ENCODE measurements at regions not wholly inside any gene's neighbourhood (a gene's known extent, or its start where the extent isn't known, plus 50 kb on each side); places are given as distances from the start of the nearest gene placed in this dataset.

GRCh38 chr6:227074-227782, 65.1 kb upstream of the DUSP22 start:
- DNase-seq = no peak

GRCh38 chr6:227812-228338, 64.4 kb upstream of the DUSP22 start:
- no peak for DNase-seq

- no peak for DNase-seq
Observed at GRCh38 chr6:228881-229651, 63.2 kb upstream of the DUSP22 start.

GRCh38 chr6:231779-232178, 60.5 kb upstream of the DUSP22 start:
- DNase-seq = peak; percentile 62

- DNase-seq = no peak
Observed at GRCh38 chr6:232982-233640, 59.2 kb upstream of the DUSP22 start.

GRCh38 chr6:234706-235372, 57.4 kb upstream of the DUSP22 start:
- DNase-seq = no peak

- peak; percentile 86 for DNase-seq
Observed at GRCh38 chr6:235763-236360, 56.4 kb upstream of the DUSP22 start.

- no peak for DNase-seq
Observed at GRCh38 chr6:236519-236918, 55.8 kb upstream of the DUSP22 start.

GRCh38 chr6:240151-240550, 52.1 kb upstream of the DUSP22 start:
- no peak for DNase-seq

- no peak for DNase-seq
Observed at GRCh38 chr6:241336-241865, 50.9 kb upstream of the DUSP22 start.
